IMR-90 (cell line): ENCODE measurements at regions not wholly inside any gene's neighbourhood (a gene's known extent, or its start where the extent isn't known, plus 50 kb on each side); places are given as distances from the start of the nearest gene placed in this dataset.

Experiments
- ATAC-seq: fragments of 200-7000 bp; cut with Tn5 transposase; 2 replicates; pipeline ENCODE4 v1.9.1; 2020; ENCODE audit warnings: low read depth, mild to moderate bottlenecking, moderate library complexity
- BruUV-seq: library from RNA; stranded (reverse); fragments of 400-500 nt; replicated peaks from 2 replicates; lab custom pipeline; 2021; lab: Mats Ljungman, UMichigan
- CTCF ChIA-PET: fragments of 300-600 bp; formaldehyde crosslinking; extraction: SDS; loops from one replicate; lab custom pipeline; 2021; ENCODE audit warnings: antibody characterized with exemption; lab: Yijun Ruan, JAX
- POLR2A ChIA-PET: fragments of 300-600 bp; sonication (Branson Sonifier 250); formaldehyde crosslinking; loops from one replicate; lab custom pipeline; 2022; ENCODE audit warnings: antibody characterized with exemption; ENCODE audit not compliant: unreplicated experiment; lab: Charles Lee
- DNase-seq: peaks from one replicate; pipeline ENCODE4 v3.0.0; 2013
- H2AFZ ChIP-seq: replicated peaks from 2 replicates; pipeline ENCODE3; 2013; ENCODE audit warnings: low read length, mild to moderate bottlenecking; ENCODE audit not compliant: poor library complexity
- H2AK5ac ChIP-seq: 2 replicates; pipeline ENCODE4 v1.6.1; 2013; ENCODE audit warnings: low read depth, low read length, inconsistent platforms
- H2AK9ac ChIP-seq: replicated peaks from 2 replicates; pipeline ENCODE3; 2013; ENCODE audit warnings: mild to moderate bottlenecking, low read depth, low read length, moderate library complexity; ENCODE audit not compliant: poor library complexity
- H2BK120ac ChIP-seq: 2 replicates; pipeline ENCODE4 v1.6.1; 2013; ENCODE audit warnings: low read depth, low read length, inconsistent platforms
- H2BK15ac ChIP-seq: 3 replicates; pipeline ENCODE4 v1.6.1; 2013; ENCODE audit warnings: low read depth, low read length, inconsistent platforms
- H2BK20ac ChIP-seq: 2 replicates; pipeline ENCODE4 v1.6.1; 2013; ENCODE audit warnings: low read depth, mild to moderate bottlenecking, inconsistent platforms, low read length, moderate library complexity
- H2BK5ac ChIP-seq: 2 replicates; pipeline ENCODE4 v1.6.1; 2013; ENCODE audit warnings: mild to moderate bottlenecking, low read depth, low read length, inconsistent platforms; ENCODE audit not compliant: poor library complexity, severe bottlenecking
- H3K14ac ChIP-seq: replicated peaks from 2 replicates; pipeline ENCODE4 v1.6.1; 2013; ENCODE audit warnings: low read depth, low read length, inconsistent platforms
- H3K18ac ChIP-seq: 2 replicates; pipeline ENCODE4 v1.6.1; 2013; ENCODE audit warnings: low read depth, low read length, control low read depth
- H3K23ac ChIP-seq: 2 replicates; pipeline ENCODE4 v1.6.1; 2013; ENCODE audit warnings: low read depth, low read length, inconsistent platforms
- H3K27ac ChIP-seq: 2 replicates; pipeline ENCODE4 v1.5.1; 2013; ENCODE audit warnings: mild to moderate bottlenecking, control low read depth, low read length; ENCODE audit not compliant: insufficient read depth
- H3K27me3 ChIP-seq: 2 replicates; pipeline ENCODE4 v1.6.1; 2013; ENCODE audit warnings: low read length; ENCODE audit not compliant: control insufficient read depth, insufficient read depth
- H3K36me3 ChIP-seq: 2 replicates; pipeline ENCODE4 v1.6.1; 2013; ENCODE audit warnings: low read length, mixed read lengths; ENCODE audit not compliant: control insufficient read depth, insufficient read depth
- H3K4ac ChIP-seq: 2 replicates; pipeline ENCODE4 v1.6.1; 2013; ENCODE audit warnings: low read depth, low read length, inconsistent platforms
- H3K4me1 ChIP-seq: 2 replicates; pipeline ENCODE4 v1.6.1; 2013; ENCODE audit warnings: low read length, mixed read lengths; ENCODE audit not compliant: control insufficient read depth, insufficient read depth
- H3K4me2 ChIP-seq: 2 replicates; pipeline ENCODE4 v1.6.1; 2013; ENCODE audit warnings: low read depth, mild to moderate bottlenecking, control low read depth, low read length, moderate library complexity
- H3K4me3 ChIP-seq: 2 replicates; pipeline ENCODE4 v1.5.1; 2013; ENCODE audit warnings: low read depth, mild to moderate bottlenecking, control low read depth, low read length, moderate library complexity; ENCODE audit not compliant: insufficient read depth
- H3K56ac ChIP-seq: 2 replicates; pipeline ENCODE4 v1.6.1; 2013; ENCODE audit warnings: low read length, inconsistent platforms; ENCODE audit not compliant: insufficient read depth; ENCODE audit errors: extremely low read depth
- H3K79me1 ChIP-seq, 2 experiments: 2 replicates each; pipeline ENCODE4 v1.6.1; 2013; ENCODE audit warnings: low read length in 2 of 2, inconsistent platforms in 1 of 2, low read depth in 1 of 2
- H3K9ac ChIP-seq: 2 replicates; pipeline ENCODE4 v1.6.1; 2013; ENCODE audit warnings: low read depth, low read length, control low read depth
- H3K9me1 ChIP-seq: 2 replicates; pipeline ENCODE4 v1.6.1; 2013; ENCODE audit warnings: low read length, inconsistent platforms; ENCODE audit not compliant: insufficient read depth
- H3K9me3 ChIP-seq: 2 replicates; pipeline ENCODE4 v1.6.1; 2013; ENCODE audit warnings: low read length; ENCODE audit not compliant: control insufficient read depth, insufficient read depth
- H4K20me1 ChIP-seq: 2 replicates; pipeline ENCODE4 v1.6.1; 2013; ENCODE audit warnings: low read length, inconsistent platforms; ENCODE audit not compliant: insufficient read depth
- H4K5ac ChIP-seq: 2 replicates; pipeline ENCODE4 v1.6.1; 2013; ENCODE audit warnings: mild to moderate bottlenecking, low read depth, low read length, control low read depth
- H4K8ac ChIP-seq, 2 experiments: 2 replicates each; pipeline ENCODE4 v1.6.1; 2013; ENCODE audit warnings: low read depth in 2 of 2, low read length in 2 of 2, control low read depth in 1 of 2, inconsistent platforms in 1 of 2
- H4K91ac ChIP-seq: 2 replicates; pipeline ENCODE4 v1.6.1; 2013; ENCODE audit warnings: low read depth, low read length, inconsistent platforms; ENCODE audit not compliant: insufficient read depth
- SMC3 ChIP-seq: fragments of 150-350 bp; IDR thresholded peaks from 2 replicates; pipeline ENCODE4 v1.6.1; 2016; ENCODE audit warnings: low read depth, mild to moderate bottlenecking, antibody characterized with exemption, low read length, moderate library complexity
- WGBS, 2 experiments: methylation state at CpG; one replicate each; pipeline versions ENCODE4 v1.1.5 to v1.1.7; 2013; ENCODE audit warnings: missing lambda C conversion rate in 2 of 2; ENCODE audit not compliant: insufficient read length in 1 of 2; ENCODE audit errors: extremely low coverage in 2 of 2; 5-methylcytosine and 5-hydroxymethylcytosine counted together
- dilution Hi-C: fragments of 300-500 bp; cut with HindIII; formaldehyde crosslinking; loops from one replicate; pipeline ENCODE4 v1.14.3; 2018; ENCODE audit warnings: low sequenced_read_pairs; ENCODE audit not compliant: unreplicated experiment
- in situ Hi-C: fragments of 300-500 bp; cut with MboI; formaldehyde crosslinking; loops from 3 replicates; pipeline ENCODE4 v1.14.3; 2019; ENCODE audit warnings: low sequenced_read_pairs, inconsistent platforms, mixed read lengths
- intact Hi-C: fragments of 100-400 bp; cut with micrococcal nuclease; formaldehyde crosslinking; loops from 2 replicates; pipeline ENCODE4 v1.10.0; 2022

DNA sequence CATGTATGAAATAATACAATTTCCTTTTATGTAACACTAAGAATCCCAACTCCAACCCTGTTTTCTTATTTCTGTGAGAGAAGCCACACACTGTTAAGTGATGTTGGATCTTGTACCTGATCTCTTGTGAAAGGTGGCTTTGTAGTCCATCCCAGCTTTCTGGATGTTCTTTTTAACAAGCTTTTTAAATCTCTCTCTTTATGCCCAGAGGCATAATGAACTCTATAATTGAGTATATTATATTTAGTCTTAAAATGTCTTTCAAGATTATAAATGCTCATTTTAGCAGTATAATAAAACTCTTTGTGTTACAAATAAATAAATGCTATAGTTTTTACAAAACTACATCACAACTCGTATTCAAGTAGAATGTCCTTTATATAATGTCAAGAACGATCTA is 922.1 kb downstream of the EPHA7 start:
- no peak overlapping the region for H3K4me3 ChIP-seq
- no peak overlapping the region for H4K8ac ChIP-seq
- no peaks in the 10 kb centered on the region for H3K36me3 ChIP-seq
- no peak overlapping the region for H2BK120ac ChIP-seq
- intact Hi-C loops (no loop called here), dilution Hi-C loops (no loop called here), in situ Hi-C loops (no loop called here)
- ATAC-seq = no peak
- H3K4me1 ChIP-seq = no peaks in the 10 kb centered on the region
- no peaks in the 10 kb centered on the region for H3K9me1 ChIP-seq
- no peaks in the 10 kb centered on the region for H3K9me3 ChIP-seq
- no peak overlapping the region for H4K91ac ChIP-seq
- no peaks in the 10 kb centered on the region for H3K79me1 ChIP-seq
- no peak overlapping the region for H3K9ac ChIP-seq
- no peak overlapping the region for H3K23ac ChIP-seq
- H4K5ac ChIP-seq = no peak overlapping the region
- H3K4me2 ChIP-seq = no peak overlapping the region
- H3K27ac ChIP-seq = no peak overlapping the region
- no peak overlapping the region for H3K14ac ChIP-seq
- no peak overlapping the region for H2BK20ac ChIP-seq
- DNase-seq = no peak
- BruUV-seq = no TSS peak
- H3K27me3 ChIP-seq = no peaks in the 10 kb centered on the region
- H2BK5ac ChIP-seq = no peak overlapping the region
- TF ChIP-seq SMC3 = no peak
- no peaks in the 10 kb centered on the region for H4K20me1 ChIP-seq
- H2AK9ac ChIP-seq = no peak overlapping the region
- H2BK15ac ChIP-seq = no peak overlapping the region
- CTCF ChIA-PET = interaction anchor here (1.3 kb wide), 1 partner anchor 23 kb away, joined by 3 read pairs; no protein-coding TSS in a partner anchor
- no peak overlapping the region for H2AFZ ChIP-seq
- POLR2A ChIA-PET = no interaction called here
- H3K18ac ChIP-seq = no peak overlapping the region
- H3K4ac ChIP-seq = no peak overlapping the region
- no CpG with 5 or more reads among the region's 2 CpGs for WGBS, 2 experiments
- no peak overlapping the region for H2AK5ac ChIP-seq
- no peak overlapping the region for H3K56ac ChIP-seq
